K562 (cell line): ENCODE measurements at regions not wholly inside any gene's neighbourhood (a gene's known extent, or its start where the extent isn't known, plus 50 kb on each side); places are given as distances from the start of the nearest gene placed in this dataset.

Source experiments
- ATF1 ChIP-seq, 2 experiments: fragments of 450-650 bp in 1 of 2; IDR thresholded peaks; 2 replicates each; pipeline ENCODE4 v1.6.1; 2016; ENCODE audit warnings: missing compliant biosample characterization in 1 of 2, missing genetic modification characterization in 1 of 2
- CBX2 ChIP-seq: fragments of 200-600 bp; sonication (generic); IDR thresholded peaks from one replicate; pipeline ENCODE4 v1.6.1; 2012; ENCODE audit warnings: mild to moderate bottlenecking, low read length, inconsistent platforms; ENCODE audit not compliant: insufficient read depth, poor library complexity, severe bottlenecking
- CSDE1 ChIP-seq, 2 experiments: fragments of 450-650 bp; IDR thresholded peaks; 2 replicates each; pipeline ENCODE4 v1.6.1; 2016; ENCODE audit warnings: mild to moderate bottlenecking in 1 of 2
- POLR2B ChIP-seq: fragments of 450-650 bp; IDR thresholded peaks from 2 replicates; pipeline ENCODE4 v1.6.1; 2018; ENCODE audit warnings: low read depth; ENCODE audit not compliant: partially characterized antibody
- SMAD2 ChIP-seq: fragments of 150-350 bp; IDR thresholded peaks from 2 replicates; pipeline ENCODE4 v1.6.1; 2014; ENCODE audit warnings: low read depth, mild to moderate bottlenecking, low read length
- TCF3 ChIP-seq: sonication (generic); formaldehyde crosslinking; IDR thresholded peaks from 2 replicates; pipeline ENCODE4 v1.4.0; 2020; ENCODE audit warnings: mild to moderate bottlenecking, missing genetic modification reagents
- ZNF77 ChIP-seq: fragments of 250-450 bp; sonication (Bioruptor Pico); IDR thresholded peaks from 2 replicates; pipeline ENCODE4 v1.5.0; 2020
- TF ChIP-seq, protein P1 (sequence below): IDR thresholded peaks from 2 replicates; pipeline ENCODE4 v1.6.1; 2012; ENCODE audit warnings: low read depth, low read length, improper control_type of control experiment, borderline replicate concordance
- TF ChIP-seq, protein P2 (sequence below), 2 experiments: fragments of 450-650 bp; formaldehyde crosslinking in 1 of 2; IDR thresholded peaks; 2 replicates each; pipeline versions ENCODE4 v1.4.0 to v1.6.1; 2014 to 2020; ENCODE audit warnings: mild to moderate bottlenecking in 2 of 2, borderline replicate concordance in 1 of 2, low read depth in 1 of 2
- TF ChIP-seq, protein P3 (sequence below), 2 experiments: fragments of 450-650 bp; IDR thresholded peaks; 2 replicates each; pipeline ENCODE4 v1.6.1; 2016
- TF ChIP-seq, protein P4 (sequence below), 2 experiments: fragments of 450-650 bp in 1 of 2; sonication (generic) in 1 of 2; formaldehyde crosslinking; conservative IDR thresholded peaks; 2 replicates each; pipeline versions ENCODE4 v1.4.0 to v1.8.1; 2020 to 2022; ENCODE audit warnings: mild to moderate bottlenecking in 1 of 2, missing genetic modification reagents in 1 of 2
- TF ChIP-seq, protein P5 (sequence below): fragments of 450-650 bp; formaldehyde crosslinking; IDR thresholded peaks from 2 replicates; pipeline ENCODE4 v1.4.0; 2020; ENCODE audit warnings: mild to moderate bottlenecking, mixed read lengths

DNA sequence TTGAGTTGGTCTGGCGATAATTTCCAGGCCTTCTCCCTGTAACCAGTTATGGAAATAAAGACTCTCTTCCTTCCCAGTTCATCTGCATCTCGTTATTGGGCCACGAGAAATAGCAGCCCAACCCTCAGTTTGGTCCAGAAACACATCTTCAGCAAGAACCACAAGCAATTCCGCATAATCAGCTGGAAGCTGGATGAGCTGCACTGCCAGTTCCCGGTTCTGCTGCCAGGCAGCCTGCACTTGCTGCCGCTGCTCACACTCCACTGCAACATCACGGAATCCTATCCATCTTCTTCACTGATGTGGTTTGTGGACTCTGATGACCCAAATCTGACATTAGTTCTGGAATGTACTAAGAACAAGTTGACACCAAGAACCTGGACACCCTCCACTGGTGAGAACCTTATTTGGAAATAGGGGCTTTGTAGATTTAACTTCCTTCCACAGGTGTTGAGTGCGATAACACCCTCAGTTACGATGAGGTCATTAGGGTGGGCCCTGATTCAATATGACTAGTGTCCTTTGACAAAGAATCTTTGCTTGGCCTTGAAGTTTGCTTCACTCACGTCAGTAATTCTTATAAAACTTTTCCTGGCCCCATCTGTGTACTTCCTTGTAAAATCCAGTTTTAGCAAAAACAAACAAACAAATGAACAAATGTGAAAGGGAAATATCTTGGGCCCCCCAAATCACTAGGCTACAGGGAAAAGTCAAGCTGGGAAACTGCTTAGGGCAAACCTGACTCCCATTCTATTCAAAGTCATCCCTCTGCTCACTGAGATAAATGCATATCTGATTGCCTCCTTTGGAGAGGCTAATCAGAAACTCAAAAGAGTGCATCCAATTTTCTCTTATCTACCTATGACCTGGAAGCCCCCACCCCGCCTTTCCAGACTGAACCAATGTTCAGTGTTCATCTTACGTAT, 221.9 kb upstream of the PROK2 start (continued):
- TF ChIP-seq, protein P1, sequence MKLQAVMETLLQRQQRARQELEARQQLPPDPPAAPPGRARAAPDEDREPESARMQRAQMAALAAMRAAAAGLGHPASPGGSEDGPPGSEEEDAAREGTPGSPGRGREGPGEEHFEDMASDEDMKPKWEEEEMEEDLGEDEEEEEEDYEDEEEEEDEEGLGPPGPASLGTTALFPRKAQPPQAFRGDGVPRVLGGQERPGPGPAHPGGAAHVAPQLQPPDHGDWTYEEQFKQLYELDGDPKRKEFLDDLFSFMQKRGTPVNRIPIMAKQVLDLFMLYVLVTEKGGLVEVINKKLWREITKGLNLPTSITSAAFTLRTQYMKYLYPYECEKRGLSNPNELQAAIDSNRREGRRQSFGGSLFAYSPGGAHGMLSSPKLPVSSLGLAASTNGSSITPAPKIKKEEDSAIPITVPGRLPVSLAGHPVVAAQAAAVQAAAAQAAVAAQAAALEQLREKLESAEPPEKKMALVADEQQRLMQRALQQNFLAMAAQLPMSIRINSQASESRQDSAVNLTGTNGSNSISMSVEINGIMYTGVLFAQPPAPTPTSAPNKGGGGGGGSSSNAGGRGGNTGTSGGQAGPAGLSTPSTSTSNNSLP = no peak
- no peak for TF ChIP-seq ZNF77
- TF ChIP-seq SMAD2 = no peak
- no peak for TF ChIP-seq POLR2B
- no peak for TF ChIP-seq CBX2
- TF ChIP-seq TCF3 (CRISPR knock-in tag) = peak; percentile 87
- TF ChIP-seq ATF1 (CRISPR knock-in tag; IDR thresholded peaks at IDR 0.05) = no peak
- peak; percentile 30; the same call in 1 of the 2 replicates for TF ChIP-seq ATF1 (tag; IDR thresholded peaks at IDR 0.05)
- TF ChIP-seq, protein P2, sequence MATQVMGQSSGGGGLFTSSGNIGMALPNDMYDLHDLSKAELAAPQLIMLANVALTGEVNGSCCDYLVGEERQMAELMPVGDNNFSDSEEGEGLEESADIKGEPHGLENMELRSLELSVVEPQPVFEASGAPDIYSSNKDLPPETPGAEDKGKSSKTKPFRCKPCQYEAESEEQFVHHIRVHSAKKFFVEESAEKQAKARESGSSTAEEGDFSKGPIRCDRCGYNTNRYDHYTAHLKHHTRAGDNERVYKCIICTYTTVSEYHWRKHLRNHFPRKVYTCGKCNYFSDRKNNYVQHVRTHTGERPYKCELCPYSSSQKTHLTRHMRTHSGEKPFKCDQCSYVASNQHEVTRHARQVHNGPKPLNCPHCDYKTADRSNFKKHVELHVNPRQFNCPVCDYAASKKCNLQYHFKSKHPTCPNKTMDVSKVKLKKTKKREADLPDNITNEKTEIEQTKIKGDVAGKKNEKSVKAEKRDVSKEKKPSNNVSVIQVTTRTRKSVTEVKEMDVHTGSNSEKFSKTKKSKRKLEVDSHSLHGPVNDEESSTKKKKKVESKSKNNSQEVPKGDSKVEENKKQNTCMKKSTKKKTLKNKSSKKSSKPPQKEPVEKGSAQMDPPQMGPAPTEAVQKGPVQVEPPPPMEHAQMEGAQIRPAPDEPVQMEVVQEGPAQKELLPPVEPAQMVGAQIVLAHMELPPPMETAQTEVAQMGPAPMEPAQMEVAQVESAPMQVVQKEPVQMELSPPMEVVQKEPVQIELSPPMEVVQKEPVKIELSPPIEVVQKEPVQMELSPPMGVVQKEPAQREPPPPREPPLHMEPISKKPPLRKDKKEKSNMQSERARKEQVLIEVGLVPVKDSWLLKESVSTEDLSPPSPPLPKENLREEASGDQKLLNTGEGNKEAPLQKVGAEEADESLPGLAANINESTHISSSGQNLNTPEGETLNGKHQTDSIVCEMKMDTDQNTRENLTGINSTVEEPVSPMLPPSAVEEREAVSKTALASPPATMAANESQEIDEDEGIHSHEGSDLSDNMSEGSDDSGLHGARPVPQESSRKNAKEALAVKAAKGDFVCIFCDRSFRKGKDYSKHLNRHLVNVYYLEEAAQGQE (IDR thresholded peaks at IDR 0.05; ENCODE audit: borderline replicate concordance) = no peak
- TF ChIP-seq, protein P2 (CRISPR knock-in tag; IDR thresholded peaks at IDR 0.05; ENCODE audit: low read depth) = no peak
- TF ChIP-seq, protein P3, sequence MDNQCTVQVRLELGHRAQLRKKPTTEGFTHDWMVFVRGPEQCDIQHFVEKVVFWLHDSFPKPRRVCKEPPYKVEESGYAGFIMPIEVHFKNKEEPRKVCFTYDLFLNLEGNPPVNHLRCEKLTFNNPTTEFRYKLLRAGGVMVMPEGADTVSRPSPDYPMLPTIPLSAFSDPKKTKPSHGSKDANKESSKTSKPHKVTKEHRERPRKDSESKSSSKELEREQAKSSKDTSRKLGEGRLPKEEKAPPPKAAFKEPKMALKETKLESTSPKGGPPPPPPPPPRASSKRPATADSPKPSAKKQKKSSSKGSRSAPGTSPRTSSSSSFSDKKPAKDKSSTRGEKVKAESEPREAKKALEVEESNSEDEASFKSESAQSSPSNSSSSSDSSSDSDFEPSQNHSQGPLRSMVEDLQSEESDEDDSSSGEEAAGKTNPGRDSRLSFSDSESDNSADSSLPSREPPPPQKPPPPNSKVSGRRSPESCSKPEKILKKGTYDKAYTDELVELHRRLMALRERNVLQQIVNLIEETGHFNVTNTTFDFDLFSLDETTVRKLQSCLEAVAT (IDR thresholded peaks at IDR 0.05) = no peak
- TF ChIP-seq, protein P4, sequence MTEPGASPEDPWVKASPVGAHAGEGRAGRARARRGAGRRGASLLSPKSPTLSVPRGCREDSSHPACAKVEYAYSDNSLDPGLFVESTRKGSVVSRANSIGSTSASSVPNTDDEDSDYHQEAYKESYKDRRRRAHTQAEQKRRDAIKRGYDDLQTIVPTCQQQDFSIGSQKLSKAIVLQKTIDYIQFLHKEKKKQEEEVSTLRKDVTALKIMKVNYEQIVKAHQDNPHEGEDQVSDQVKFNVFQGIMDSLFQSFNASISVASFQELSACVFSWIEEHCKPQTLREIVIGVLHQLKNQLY (CRISPR knock-in tag; conservative IDR thresholded peaks at IDR 0.05) = no peak
- TF ChIP-seq, protein P5, sequence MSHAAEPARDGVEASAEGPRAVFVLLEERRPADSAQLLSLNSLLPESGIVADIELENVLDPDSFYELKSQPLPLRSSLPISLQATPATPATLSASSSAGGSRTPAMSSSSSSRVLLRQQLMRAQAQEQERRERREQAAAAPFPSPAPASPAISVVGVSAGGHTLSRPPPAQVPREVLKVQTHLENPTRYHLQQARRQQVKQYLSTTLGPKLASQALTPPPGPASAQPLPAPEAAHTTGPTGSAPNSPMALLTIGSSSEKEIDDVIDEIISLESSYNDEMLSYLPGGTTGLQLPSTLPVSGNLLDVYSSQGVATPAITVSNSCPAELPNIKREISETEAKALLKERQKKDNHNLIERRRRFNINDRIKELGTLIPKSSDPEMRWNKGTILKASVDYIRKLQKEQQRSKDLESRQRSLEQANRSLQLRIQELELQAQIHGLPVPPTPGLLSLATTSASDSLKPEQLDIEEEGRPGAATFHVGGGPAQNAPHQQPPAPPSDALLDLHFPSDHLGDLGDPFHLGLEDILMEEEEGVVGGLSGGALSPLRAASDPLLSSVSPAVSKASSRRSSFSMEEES (CRISPR knock-in tag) = no peak
- TF ChIP-seq CSDE1 (IDR thresholded peaks at IDR 0.05) = no peak
